PFSK-1 (cell line): ENCODE measurements at regions not wholly inside any gene's neighbourhood (a gene's known extent, or its start where the extent isn't known, plus 50 kb on each side); places are given as distances from the start of the nearest gene placed in this dataset.

ENCODE experiments used
- FOXP2 ChIP-seq: optimal IDR thresholded peaks from 2 replicates; pipeline ENCODE3; 2011; ENCODE audit warnings: borderline replicate concordance, control low read depth, inconsistent platforms; ENCODE audit not compliant: insufficient read depth; ENCODE audit errors: extremely low read length, extremely low read depth
- POLR2AphosphoS5 ChIP-seq: IDR thresholded peaks from 2 replicates; pipeline ENCODE4 v1.6.1; 2012; ENCODE audit warnings: low read depth, mild to moderate bottlenecking, control low read depth, low read length, moderate library complexity
- REST ChIP-seq, 2 experiments: IDR thresholded peaks; 2 replicates each; pipeline versions ENCODE4 v1.6.1 to v1.8.0; 2011 to 2012; ENCODE audit warnings: low read depth in 2 of 2, low read length in 2 of 2, control low read depth in 1 of 2, inconsistent platforms in 1 of 2, mild to moderate bottlenecking in 1 of 2, moderate library complexity in 1 of 2; ENCODE audit not compliant: insufficient read depth in 1 of 2
- SIN3A ChIP-seq: IDR thresholded peaks from 2 replicates; pipeline ENCODE4 v1.6.1; 2012; ENCODE audit warnings: mild to moderate bottlenecking, low read length, moderate library complexity, borderline replicate concordance; ENCODE audit not compliant: insufficient read depth
- TAF1 ChIP-seq: IDR thresholded peaks from 2 replicates; pipeline ENCODE4 v1.6.1; 2012; ENCODE audit warnings: low read length, control low read depth, borderline replicate concordance; ENCODE audit not compliant: insufficient read depth

- no peak for TF ChIP-seq SIN3A
- TF ChIP-seq REST (IDR thresholded peaks at IDR 0.05; ENCODE audit: insufficient read depth in 1 of 2, low read depth in 2 of 2, low read length in 2 of 2): no peak
- no peak for TF ChIP-seq TAF1
- no peak for TF ChIP-seq POLR2AphosphoS5
- no peak for TF ChIP-seq FOXP2
These were observed 68.1 kb downstream of the NCOR2 start for GRCh38 chr12:124499190-124499753.

GRCh38 chr12:124498275-124499189 lies 68.9 kb downstream of the NCOR2 start:
- no peak for TF ChIP-seq FOXP2
- TF ChIP-seq POLR2AphosphoS5: no peak
- no peak for TF ChIP-seq SIN3A
- TF ChIP-seq REST (IDR thresholded peaks at IDR 0.05; ENCODE audit: insufficient read depth in 1 of 2, low read depth in 2 of 2, low read length in 2 of 2): no peak
- no peak for TF ChIP-seq TAF1

GRCh38 chr12:124497658-124498057 lies 69.8 kb downstream of the NCOR2 start:
- no peak for TF ChIP-seq FOXP2
- no peak for TF ChIP-seq SIN3A

GRCh38 chr12:124497039-124497438 lies 70.4 kb downstream of the NCOR2 start:
- TF ChIP-seq REST (IDR thresholded peaks at IDR 0.05; ENCODE audit: insufficient read depth in 1 of 2, low read depth in 2 of 2, low read length in 2 of 2): no peak
- no peak for TF ChIP-seq FOXP2
- no peak for TF ChIP-seq SIN3A
- TF ChIP-seq TAF1: no peak
- TF ChIP-seq POLR2AphosphoS5: no peak

GRCh38 chr12:124496584-124496983 lies 70.8 kb downstream of the NCOR2 start:
- TF ChIP-seq POLR2AphosphoS5 (no peak), FOXP2 (no peak)
